ENCODE measurements at regions not wholly inside any gene's neighbourhood (a gene's known extent, or its start where the extent isn't known, plus 50 kb on each side); places are given as distances from the start of the nearest gene placed in this dataset.

- H3K4me3 Mint-ChIP-seq, result no peak overlapping the region
- Histone ChIP-seq H3K36me3 (ENCODE audit: insufficient read depth, low read length) (no peaks in the 10 kb centered on the region), H3K27ac (ENCODE audit: low read depth, low read length) (no peak overlapping the region), H3K9me3 (ENCODE audit: low read length) (no peaks in the 10 kb centered on the region), H3K4me1 (ENCODE audit: insufficient read depth, low read length) (no peaks in the 10 kb centered on the region), H3K4me3 (ENCODE audit: low read length) (no peak overlapping the region), H3K27me3 (ENCODE audit: insufficient read depth, low read length, poor library complexity, severe bottlenecking) (no peaks in the 10 kb centered on the region)
- no peak for DNase-seq
- H3K27ac Mint-ChIP-seq, result no peak overlapping the region
- no peaks in the 10 kb centered on the region for H3K36me3 Mint-ChIP-seq
- no peaks in the 10 kb centered on the region for H3K4me1 Mint-ChIP-seq
- H3K27me3 Mint-ChIP-seq, result no peaks in the 10 kb centered on the region
- peaks cover 0 to 36% (median 10%) of the 10 kb centered on the region in 5 donors for H3K9me3 Mint-ChIP-seq
- CTCF ChIA-PET, result no interaction called here
- POLR2A ChIA-PET, result no interaction called here
Observed at GRCh38 chr4:116489739-116490138, 595.6 kb downstream of the TRAM1L1 start.

- no peaks in the 10 kb centered on the region for H3K27me3 Mint-ChIP-seq
- no peak overlapping the region for H3K4me3 Mint-ChIP-seq
- H3K36me3 Mint-ChIP-seq, result no peaks in the 10 kb centered on the region
- no peaks in the 10 kb centered on the region for H3K27me3 ChIP-seq (ENCODE audit: insufficient read depth, low read length, poor library complexity, severe bottlenecking)
- H3K4me3 ChIP-seq (ENCODE audit: low read length), result no peak overlapping the region
- H3K4me1 ChIP-seq (ENCODE audit: insufficient read depth, low read length), result no peaks in the 10 kb centered on the region
- H3K9me3 Mint-ChIP-seq, result peaks cover 0 to 29% (median 8%) of the 10 kb centered on the region in 5 donors
- no peak overlapping the region for H3K27ac Mint-ChIP-seq
- no peaks in the 10 kb centered on the region for H3K36me3 ChIP-seq (ENCODE audit: insufficient read depth, low read length)
- POLR2A ChIA-PET, result no interaction called here
- H3K4me1 Mint-ChIP-seq, result no peaks in the 10 kb centered on the region
- CTCF ChIA-PET, result no interaction called here
- H3K9me3 ChIP-seq (ENCODE audit: low read length), result no peaks in the 10 kb centered on the region
- no peak overlapping the region for H3K27ac ChIP-seq (ENCODE audit: low read depth, low read length)
- DNase-seq, result no peak
Observed at GRCh38 chr4:116486401-116486800, 599.0 kb downstream of the TRAM1L1 start.

- Mint-ChIP-seq H3K4me3 (no peak overlapping the region), H3K4me1 (no peaks in the 10 kb centered on the region), H3K36me3 (no peaks in the 10 kb centered on the region), H3K27ac (no peak overlapping the region), H3K27me3 (no peaks in the 10 kb centered on the region), H3K9me3 (peaks cover 0 to 12% (median 6%) of the 10 kb centered on the region in 5 donors)
- H3K4me1 ChIP-seq (ENCODE audit: insufficient read depth, low read length), result no peaks in the 10 kb centered on the region
- POLR2A ChIA-PET, result no interaction called here
- DNase-seq, result no peak
- no peak overlapping the region for H3K4me3 ChIP-seq (ENCODE audit: low read length)
- no peaks in the 10 kb centered on the region for H3K36me3 ChIP-seq (ENCODE audit: insufficient read depth, low read length)
- CTCF ChIA-PET, result no interaction called here
- no peaks in the 10 kb centered on the region for H3K9me3 ChIP-seq (ENCODE audit: low read length)
- no peaks in the 10 kb centered on the region for H3K27me3 ChIP-seq (ENCODE audit: insufficient read depth, low read length, poor library complexity, severe bottlenecking)
- H3K27ac ChIP-seq (ENCODE audit: low read depth, low read length), result no peak overlapping the region
Observed at GRCh38 chr4:116480546-116480945, 604.8 kb downstream of the TRAM1L1 start.

GRCh38 chr4:116478343-116478742, 607.0 kb downstream of the TRAM1L1 start:
- Mint-ChIP-seq H3K27me3 (no peaks in the 10 kb centered on the region), H3K4me3 (no peak overlapping the region), H3K4me1 (no peaks in the 10 kb centered on the region), H3K36me3 (no peaks in the 10 kb centered on the region), H3K9me3 (peaks cover 0 to 8% (median 4%) of the 10 kb centered on the region in 5 donors), H3K27ac (no peak overlapping the region)
- Histone ChIP-seq H3K4me1 (ENCODE audit: insufficient read depth, low read length) (no peaks in the 10 kb centered on the region), H3K27me3 (ENCODE audit: insufficient read depth, low read length, poor library complexity, severe bottlenecking) (no peaks in the 10 kb centered on the region), H3K36me3 (ENCODE audit: insufficient read depth, low read length) (no peaks in the 10 kb centered on the region), H3K4me3 (ENCODE audit: low read length) (no peak overlapping the region), H3K27ac (ENCODE audit: low read depth, low read length) (no peak overlapping the region), H3K9me3 (ENCODE audit: low read length) (no peaks in the 10 kb centered on the region)
- POLR2A ChIA-PET, result no interaction called here
- DNase-seq, result no peak
- CTCF ChIA-PET, result no interaction called here

GRCh38 chr4:116469582-116469981, 615.8 kb downstream of the TRAM1L1 start:
- Histone ChIP-seq H3K9me3 (ENCODE audit: low read length) (no peaks in the 10 kb centered on the region), H3K4me1 (ENCODE audit: insufficient read depth, low read length) (no peaks in the 10 kb centered on the region), H3K27ac (ENCODE audit: low read depth, low read length) (no peak overlapping the region), H3K36me3 (ENCODE audit: insufficient read depth, low read length) (no peaks in the 10 kb centered on the region), H3K27me3 (ENCODE audit: insufficient read depth, low read length, poor library complexity, severe bottlenecking) (no peaks in the 10 kb centered on the region), H3K4me3 (ENCODE audit: low read length) (no peak overlapping the region)
- ChIA-PET CTCF (no interaction called here), POLR2A (no interaction called here)
- H3K27ac Mint-ChIP-seq, result no peak overlapping the region
- H3K36me3 Mint-ChIP-seq, result no peaks in the 10 kb centered on the region
- H3K27me3 Mint-ChIP-seq, result peaks cover 0 to 2% of the 10 kb centered on the region in 2 donors
- no peaks in the 10 kb centered on the region for H3K4me1 Mint-ChIP-seq
- no peak overlapping the region for H3K4me3 Mint-ChIP-seq
- peaks cover 0 to 14% (median 2%) of the 10 kb centered on the region in 5 donors for H3K9me3 Mint-ChIP-seq
- no peak for DNase-seq

GRCh38 chr4:116453127-116453526, 632.2 kb downstream of the TRAM1L1 start:
- Mint-ChIP-seq H3K36me3 (no peaks in the 10 kb centered on the region), H3K9me3 (peaks cover 2 to 7% (median 3%) of the 10 kb centered on the region in 5 donors), H3K4me3 (no peak overlapping the region), H3K27me3 (no peaks in the 10 kb centered on the region), H3K27ac (no peak overlapping the region), H3K4me1 (no peaks in the 10 kb centered on the region)
- DNase-seq, result no peak
- H3K9me3 ChIP-seq (ENCODE audit: low read length), result no peaks in the 10 kb centered on the region
- no peaks in the 10 kb centered on the region for H3K4me1 ChIP-seq (ENCODE audit: insufficient read depth, low read length)
- H3K27me3 ChIP-seq (ENCODE audit: insufficient read depth, low read length, poor library complexity, severe bottlenecking), result no peaks in the 10 kb centered on the region
- no peaks in the 10 kb centered on the region for H3K36me3 ChIP-seq (ENCODE audit: insufficient read depth, low read length)
- ChIA-PET CTCF (no interaction called here), POLR2A (no interaction called here)
- H3K27ac ChIP-seq (ENCODE audit: low read depth, low read length), result no peak overlapping the region
- H3K4me3 ChIP-seq (ENCODE audit: low read length), result no peak overlapping the region

GRCh38 chr4:116449764-116450163, 635.6 kb downstream of the TRAM1L1 start:
- DNase-seq, result no peak
- ChIA-PET POLR2A (no interaction called here), CTCF (interaction anchor here (0.6 to 1.1 kb wide), 2 partner anchors 28 to 1347 kb away, joined by 3 to 4 read pairs; no protein-coding TSS in a partner anchor)
- Histone ChIP-seq H3K9me3 (ENCODE audit: low read length) (no peaks in the 10 kb centered on the region), H3K36me3 (ENCODE audit: insufficient read depth, low read length) (no peaks in the 10 kb centered on the region), H3K27me3 (ENCODE audit: insufficient read depth, low read length, poor library complexity, severe bottlenecking) (no peaks in the 10 kb centered on the region), H3K27ac (ENCODE audit: low read depth, low read length) (no peak overlapping the region), H3K4me3 (ENCODE audit: low read length) (no peak overlapping the region), H3K4me1 (ENCODE audit: insufficient read depth, low read length) (no peaks in the 10 kb centered on the region)
- H3K4me3 Mint-ChIP-seq, result no peak overlapping the region
- no peaks in the 10 kb centered on the region for H3K36me3 Mint-ChIP-seq
- H3K9me3 Mint-ChIP-seq, result peaks cover 0 to 7% (median 2%) of the 10 kb centered on the region in 5 donors
- no peak overlapping the region for H3K27ac Mint-ChIP-seq
- no peaks in the 10 kb centered on the region for H3K4me1 Mint-ChIP-seq
- no peaks in the 10 kb centered on the region for H3K27me3 Mint-ChIP-seq

GRCh38 chr4:116444117-116444516, 641.3 kb downstream of the TRAM1L1 start:
- Mint-ChIP-seq H3K27me3 (no peaks in the 10 kb centered on the region), H3K4me1 (no peaks in the 10 kb centered on the region), H3K9me3 (peaks cover 0 to 3% (median 0%) of the 10 kb centered on the region in 5 donors), H3K27ac (no peak overlapping the region), H3K36me3 (no peaks in the 10 kb centered on the region), H3K4me3 (no peak overlapping the region)
- H3K36me3 ChIP-seq (ENCODE audit: insufficient read depth, low read length), result no peaks in the 10 kb centered on the region
- no peak for DNase-seq
- POLR2A ChIA-PET, result no interaction called here
- no peak overlapping the region for H3K4me3 ChIP-seq (ENCODE audit: low read length)
- no peaks in the 10 kb centered on the region for H3K4me1 ChIP-seq (ENCODE audit: insufficient read depth, low read length)
- H3K27me3 ChIP-seq (ENCODE audit: insufficient read depth, low read length, poor library complexity, severe bottlenecking), result no peaks in the 10 kb centered on the region
- no peak overlapping the region for H3K27ac ChIP-seq (ENCODE audit: low read depth, low read length)
- CTCF ChIA-PET, result no interaction called here
- no peaks in the 10 kb centered on the region for H3K9me3 ChIP-seq (ENCODE audit: low read length)
